Gastrocnemius medialis (tissue), 4 donors: ENCODE measurements at regions not wholly inside any gene's neighbourhood (a gene's known extent, or its start where the extent isn't known, plus 50 kb on each side); places are given as distances from the start of the nearest gene placed in this dataset.

ENCODE experiments used
- ATAC-seq, 2 donors: fragments of 150-250 bp; one replicate each; pipeline ENCODE4 v1.9.1; 2016
- DNase-seq, 2 donors: peaks; one replicate each; pipeline ENCODE4 v3.0.0-alpha.2; 2019
- H3K27ac ChIP-seq, 4 donors: fragments of 200-600 bp; sonication (generic); 1 replicate in 1 of 4; 2 replicates in 3 of 4; pipeline ENCODE4 v1.5.1; 2016 to 2018; ENCODE audit warnings: mild to moderate bottlenecking in 2 of 4, moderate library complexity in 1 of 4
- H3K27me3 ChIP-seq, 3 donors: fragments of 200-600 bp; sonication (generic) in 2 of 3; 1 replicate in 1 of 3; 2 replicates in 2 of 3; pipeline versions ENCODE4 v1.5.1 to v1.6.0; 2016 to 2019; ENCODE audit warnings: mild to moderate bottlenecking in 1 of 3, moderate library complexity in 1 of 3
- H3K36me3 ChIP-seq, 2 donors: fragments of 200-600 bp; sonication (generic) in 1 of 2; one replicate each; pipeline ENCODE4 v1.5.1; 2017 to 2018
- H3K4me1 ChIP-seq, 2 donors: fragments of 200-600 bp; sonication (generic) in 1 of 2; one replicate each; pipeline ENCODE4 v1.5.1; 2016 to 2017; ENCODE audit warnings: mild to moderate bottlenecking in 2 of 2
- H3K4me3 ChIP-seq, 4 donors: fragments of 200-600 bp; sonication (generic) in 3 of 4; 1 replicate in 1 of 4; 2 replicates in 3 of 4; pipeline ENCODE4 v1.5.1; 2016 to 2019; ENCODE audit warnings: mild to moderate bottlenecking in 2 of 4
- H3K9me3 ChIP-seq, 3 donors: fragments of 200-600 bp; sonication (generic) in 2 of 3; 1 replicate in 1 of 3; 2 replicates in 2 of 3; pipeline ENCODE4 v1.5.1; 2016 to 2019
- POLR2A ChIP-seq, 2 donors: fragments of 450-650 bp; IDR thresholded peaks; one replicate each; pipeline ENCODE4 v1.6.1; 2017; ENCODE audit warnings: antibody characterized with exemption in 2 of 2, mild to moderate bottlenecking in 2 of 2, moderate library complexity in 2 of 2
- in situ Hi-C, 4 donors: fragments of 200-750 bp; cut with MboI; loops; one replicate each; pipeline versions ENCODE4 v1.15.0 to v1.8.0; 2017; ENCODE audit warnings: low sequenced_read_pairs in 4 of 4
- intact Hi-C: fragments of 100-400 bp; cut with DNase I; formaldehyde crosslinking; loops from one replicate; pipeline ENCODE4 v1.15.1; 2023; ENCODE audit warnings: low total_unique reads
- TF ChIP-seq, protein P1 (sequence below), 5 experiments: fragments of 450-650 bp in 3 of 5; fragments of 200-600 bp in 2 of 5; sonication (generic) in 2 of 5; IDR thresholded peaks in 4 of 5; conservative IDR thresholded peaks in 1 of 5; 1 replicate in 4 of 5; 2 replicates in 1 of 5; pipeline ENCODE4 v1.5.1; 2016 to 2019; ENCODE audit warnings: antibody characterized with exemption in 5 of 5, mild to moderate bottlenecking in 3 of 5, moderate library complexity in 3 of 5

DNA sequence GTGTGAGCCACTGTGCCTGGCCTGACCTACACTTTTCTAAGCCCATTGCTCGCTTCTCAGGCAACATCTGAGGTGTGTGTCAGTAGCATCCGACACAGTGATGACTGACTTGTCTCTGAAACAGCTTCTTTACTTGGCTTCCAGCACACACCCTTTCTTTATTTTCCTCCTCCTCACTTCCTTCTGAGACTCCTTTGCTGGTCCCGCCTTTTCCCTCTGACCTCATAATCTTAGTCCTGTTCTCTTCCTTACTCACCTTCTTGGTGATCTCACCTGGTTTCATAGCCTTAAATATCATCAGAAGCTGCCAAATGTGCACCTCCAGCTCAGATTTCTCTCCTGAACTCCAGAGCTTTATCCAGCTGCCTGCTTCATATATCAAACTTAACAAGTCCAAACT lies 66.6 kb upstream of the PELI1 start:
- intact Hi-C loops (no loop called here), in situ Hi-C loops (no loop called here)
- no peaks in the 10 kb centered on the region for H3K9me3 ChIP-seq
- ATAC-seq (no peak), DNase-seq (no peak)
- peaks cover 0 to 21% of the 10 kb centered on the region in 2 donors for H3K4me1 ChIP-seq
- no peaks in the 10 kb centered on the region for H3K36me3 ChIP-seq
- H3K27me3 ChIP-seq, result no peaks in the 10 kb centered on the region
- no peak overlapping the region for H3K4me3 ChIP-seq
- H3K27ac ChIP-seq, result no peak overlapping the region
- TF ChIP-seq, protein P1, sequence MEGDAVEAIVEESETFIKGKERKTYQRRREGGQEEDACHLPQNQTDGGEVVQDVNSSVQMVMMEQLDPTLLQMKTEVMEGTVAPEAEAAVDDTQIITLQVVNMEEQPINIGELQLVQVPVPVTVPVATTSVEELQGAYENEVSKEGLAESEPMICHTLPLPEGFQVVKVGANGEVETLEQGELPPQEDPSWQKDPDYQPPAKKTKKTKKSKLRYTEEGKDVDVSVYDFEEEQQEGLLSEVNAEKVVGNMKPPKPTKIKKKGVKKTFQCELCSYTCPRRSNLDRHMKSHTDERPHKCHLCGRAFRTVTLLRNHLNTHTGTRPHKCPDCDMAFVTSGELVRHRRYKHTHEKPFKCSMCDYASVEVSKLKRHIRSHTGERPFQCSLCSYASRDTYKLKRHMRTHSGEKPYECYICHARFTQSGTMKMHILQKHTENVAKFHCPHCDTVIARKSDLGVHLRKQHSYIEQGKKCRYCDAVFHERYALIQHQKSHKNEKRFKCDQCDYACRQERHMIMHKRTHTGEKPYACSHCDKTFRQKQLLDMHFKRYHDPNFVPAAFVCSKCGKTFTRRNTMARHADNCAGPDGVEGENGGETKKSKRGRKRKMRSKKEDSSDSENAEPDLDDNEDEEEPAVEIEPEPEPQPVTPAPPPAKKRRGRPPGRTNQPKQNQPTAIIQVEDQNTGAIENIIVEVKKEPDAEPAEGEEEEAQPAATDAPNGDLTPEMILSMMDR (IDR thresholded peaks at IDR 0.05 in 4 of 5, conservative IDR thresholded peaks at IDR 0.05 in 1 of 5), result no peak
- TF ChIP-seq POLR2A (IDR thresholded peaks at IDR 0.05), result no peak

GRCh38 chr2:64211276-64211921 lies 67.2 kb upstream of the PELI1 start:
- TF ChIP-seq POLR2A (IDR thresholded peaks at IDR 0.05), result no peak
- TF ChIP-seq, protein P1 (IDR thresholded peaks at IDR 0.05 in 4 of 5, conservative IDR thresholded peaks at IDR 0.05 in 1 of 5), result no peak
- H3K4me3 ChIP-seq, result no peak overlapping the region
- ATAC-seq, result no peak
- no peak overlapping the region for H3K27ac ChIP-seq
- peaks cover 0 to 21% of the 10 kb centered on the region in 2 donors for H3K4me1 ChIP-seq
- H3K27me3 ChIP-seq, result no peaks in the 10 kb centered on the region
- no peak for DNase-seq
- in situ Hi-C loops (no loop called here), intact Hi-C loops (no loop called here)
- no peaks in the 10 kb centered on the region for H3K36me3 ChIP-seq
- no peaks in the 10 kb centered on the region for H3K9me3 ChIP-seq

GRCh38 chr2:64212346-64212745 lies 68.1 kb upstream of the PELI1 start:
- no peaks in the 10 kb centered on the region for H3K36me3 ChIP-seq
- H3K27ac ChIP-seq, result no peak overlapping the region
- ATAC-seq (no peak), DNase-seq (no peak)
- peaks cover 0 to 21% of the 10 kb centered on the region in 2 donors for H3K4me1 ChIP-seq
- intact Hi-C loops, result no loop called here
- H3K4me3 ChIP-seq, result no peak overlapping the region
- no peaks in the 10 kb centered on the region for H3K9me3 ChIP-seq
- in situ Hi-C loops, result no loop called here
- no peaks in the 10 kb centered on the region for H3K27me3 ChIP-seq
- TF ChIP-seq, protein P1 (IDR thresholded peaks at IDR 0.05 in 4 of 5, conservative IDR thresholded peaks at IDR 0.05 in 1 of 5), result no peak
- no peak for TF ChIP-seq POLR2A (IDR thresholded peaks at IDR 0.05)

- in situ Hi-C loops (no loop called here), intact Hi-C loops (no loop called here)
- Histone ChIP-seq H3K9me3 (no peaks in the 10 kb centered on the region), H3K27ac (no peak overlapping the region), H3K4me1 (peaks cover 0 to 21% of the 10 kb centered on the region in 2 donors), H3K27me3 (no peaks in the 10 kb centered on the region), H3K36me3 (no peaks in the 10 kb centered on the region), H3K4me3 (no peak overlapping the region)
- ATAC-seq (no peak), DNase-seq (no peak)
- TF ChIP-seq POLR2A (IDR thresholded peaks at IDR 0.05), result no peak
- TF ChIP-seq, protein P1 (IDR thresholded peaks at IDR 0.05 in 4 of 5, conservative IDR thresholded peaks at IDR 0.05 in 1 of 5), result no peak
Measured at GRCh38 chr2:64212801-64213321, 68.6 kb upstream of the PELI1 start.
